ENCODE measurements at regions not wholly inside any gene's neighbourhood (a gene's known extent, or its start where the extent isn't known, plus 50 kb on each side); places are given as distances from the start of the nearest gene placed in this dataset.
"Not testable (repeated sequence)": the region's sequence is repeated elsewhere in the genome, so short reads cannot be mapped to it uniquely, and the experiment has no call there.

DNA sequence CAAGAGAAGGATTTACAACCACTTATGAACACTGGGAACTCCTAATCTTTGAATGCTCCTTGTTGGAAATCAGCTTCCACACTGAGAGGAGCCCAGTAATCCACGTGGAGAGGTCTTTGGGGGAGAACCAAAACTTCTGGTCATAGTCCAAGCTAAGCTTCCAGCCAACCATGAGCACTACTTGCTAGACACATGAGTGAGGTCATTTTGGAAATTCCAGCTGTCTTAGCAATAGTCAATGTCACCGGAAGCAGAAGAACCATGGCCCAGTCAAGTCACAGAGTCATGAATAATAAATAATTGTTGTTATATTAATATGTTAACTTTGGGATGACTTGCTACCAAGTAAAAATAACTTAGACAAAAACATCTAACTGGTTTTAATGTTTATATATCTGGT, 324.9 kb upstream of the SGCG start:
- 77 to 80% methylated on average over 2 of the region's 2 CpGs for WGBS, 2 donors
- peaks cover 0 to 13% (median 0%) of the 10 kb centered on the region in 11 donors for H3K9me3 ChIP-seq
- no peaks in the 10 kb centered on the region for H3K27me3 ChIP-seq
- H3K4me3 ChIP-seq, result no peak overlapping the region
- H3K4me1 ChIP-seq, result no peaks in the 10 kb centered on the region
- DNase-seq, result no peak
- no peaks in the 10 kb centered on the region for H3K36me3 ChIP-seq
- intact Hi-C loops (cut with DNase I), result no loop called here
- no peak for ATAC-seq
- no peak overlapping the region for H3K27ac ChIP-seq
- no peak for TF ChIP-seq CTCF (IDR thresholded peaks at IDR 0.05)

GRCh38 chr13:22858980-22859379, 321.8 kb upstream of the SGCG start:
- DNase-seq; H3K4me1 ChIP-seq; intact Hi-C loops (cut with DNase I); H3K36me3 ChIP-seq; H3K27ac ChIP-seq; H3K4me3 ChIP-seq; ATAC-seq; H3K27me3 ChIP-seq: not testable (repeated sequence)
- H3K9me3 ChIP-seq, result peaks cover 0 to 13% (median 0%) of the 10 kb centered on the region in 11 donors
- WGBS, 2 donors, result 91 to 95% methylated on average over 13 to 21 of the region's 32 CpGs

DNA sequence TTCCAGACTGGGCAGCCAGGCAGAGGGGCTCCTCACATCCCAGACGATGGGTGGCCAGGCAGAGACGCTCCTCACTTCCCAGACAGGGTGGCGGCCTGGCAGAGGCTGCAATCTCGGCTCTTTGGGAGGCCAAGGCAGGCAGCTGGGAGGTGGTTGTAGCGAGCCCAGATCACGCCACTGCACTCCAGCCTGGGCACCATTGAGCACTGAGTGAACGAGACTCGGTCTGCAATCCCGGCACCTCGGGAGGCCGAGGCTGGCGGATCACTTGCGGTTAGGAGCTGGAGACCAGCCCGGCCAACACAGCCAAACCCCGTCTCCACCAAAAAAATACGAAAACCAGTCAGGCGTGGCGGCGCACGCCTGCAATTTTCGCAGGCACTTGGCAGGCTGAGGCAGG, 321.4 kb upstream of the SGCG start:
- H3K27ac ChIP-seq; H3K4me1 ChIP-seq; H3K27me3 ChIP-seq; H3K36me3 ChIP-seq; ATAC-seq; intact Hi-C loops (cut with DNase I); DNase-seq; H3K4me3 ChIP-seq: not testable (repeated sequence)
- H3K9me3 ChIP-seq, result peaks cover 0 to 13% (median 0%) of the 10 kb centered on the region in 11 donors
- WGBS, 2 donors, result 94 to 96% methylated on average over 21 of the region's 21 CpGs

- no peaks in the 10 kb centered on the region for H3K27me3 ChIP-seq
- intact Hi-C loops (cut with DNase I), result no loop called here
- H3K4me1 ChIP-seq, result no peaks in the 10 kb centered on the region
- no peak overlapping the region for H3K27ac ChIP-seq
- H3K4me3 ChIP-seq, result no peak overlapping the region
- peaks cover 0 to 10% (median 0%) of the 10 kb centered on the region in 11 donors for H3K9me3 ChIP-seq
- ATAC-seq (no peak), DNase-seq (no peak)
- H3K36me3 ChIP-seq, result no peaks in the 10 kb centered on the region
- no peak for TF ChIP-seq CTCF (IDR thresholded peaks at IDR 0.05)
These were observed 318.8 kb upstream of the SGCG start for GRCh38 chr13:22861958-22862466.

- no peak overlapping the region for H3K27ac ChIP-seq
- intact Hi-C loops (cut with DNase I), result no loop called here
These were observed 318.3 kb upstream of the SGCG start for GRCh38 chr13:22862478-22862877.

More at GRCh38 chr13:22862478-22862877, 318.3 kb upstream of the SGCG start:
- no peaks in the 10 kb centered on the region for H3K36me3 ChIP-seq
- H3K4me1 ChIP-seq, result no peaks in the 10 kb centered on the region
- TF ChIP-seq CTCF (IDR thresholded peaks at IDR 0.05), result no peak
- H3K9me3 ChIP-seq, result peaks cover 0 to 6% (median 0%) of the 10 kb centered on the region in 11 donors
- no peak for ATAC-seq
- H3K27me3 ChIP-seq, result no peaks in the 10 kb centered on the region
- no peak overlapping the region for H3K4me3 ChIP-seq
- no peak for DNase-seq
